Testis (tissue), 2 donors: ENCODE measurements at regions not wholly inside any gene's neighbourhood (a gene's known extent, or its start where the extent isn't known, plus 50 kb on each side); places are given as distances from the start of the nearest gene placed in this dataset.

Experiments
- DNase-seq: peaks from one replicate; pipeline ENCODE4 v3.0.0-alpha.2; 2019
- H3K27ac ChIP-seq, 2 donors: fragments of 200-600 bp; sonication (generic); one replicate each; pipeline ENCODE4 v1.5.1; 2019
- H3K27me3 ChIP-seq: fragments of 200-600 bp; sonication (generic); one replicate; pipeline ENCODE4 v1.5.1; 2019
- H3K36me3 ChIP-seq: fragments of 200-600 bp; sonication (generic); one replicate; pipeline ENCODE4 v1.5.1; 2017; ENCODE audit warnings: low read depth; ENCODE audit errors: missing control alignments
- H3K4me1 ChIP-seq: fragments of 200-600 bp; sonication (generic); one replicate; pipeline ENCODE4 v1.5.1; 2019
- H3K4me3 ChIP-seq, 2 donors: fragments of 200-600 bp; sonication (generic); one replicate each; pipeline ENCODE4 v1.5.1; 2017 to 2019
- H3K9me3 ChIP-seq: fragments of 200-600 bp; sonication (generic); one replicate; pipeline ENCODE4 v1.5.1; 2017
- CTCF ChIP-seq, 3 experiments: fragments of 450-650 bp in 2 of 3; fragments of 200-600 bp in 1 of 3; sonication (generic) in 1 of 3; IDR thresholded peaks; one replicate each; pipeline ENCODE4 v1.5.1; 2016 to 2019; ENCODE audit warnings: antibody characterized with exemption in 3 of 3, mild to moderate bottlenecking in 2 of 3, moderate library complexity in 1 of 3
- POLR2A ChIP-seq: fragments of 450-650 bp; IDR thresholded peaks from one replicate; pipeline ENCODE4 v1.6.1; 2017; ENCODE audit warnings: antibody characterized with exemption, mild to moderate bottlenecking, moderate library complexity
- WGBS, 2 donors: methylation state at CpG; one replicate each; pipeline ENCODE4 v1.1.5; 2018; 5-methylcytosine and 5-hydroxymethylcytosine counted together
- intact Hi-C: fragments of 100-400 bp; cut with DNase I; formaldehyde crosslinking; loops from one replicate; pipeline ENCODE4 v1.15.1; 2023; ENCODE audit warnings: low total_unique reads

- DNase-seq, result no peak
- Histone ChIP-seq H3K4me3 (no peak overlapping the region), H3K4me1 (no peaks in the 10 kb centered on the region), H3K27ac (no peak overlapping the region), H3K36me3 (no peaks in the 10 kb centered on the region), H3K27me3 (no peaks in the 10 kb centered on the region), H3K9me3 (no peaks in the 10 kb centered on the region)
- no peak for TF ChIP-seq CTCF (IDR thresholded peaks at IDR 0.05)
- no peak for TF ChIP-seq POLR2A
- intact Hi-C loops, result no loop called here
- 83% methylated on average over 12 of the region's 12 CpGs for WGBS, 2 donors
Measured at GRCh38 chr10:20616918-20617810, 279.9 kb downstream of the NEBL start.

GRCh38 chr10:20616056-20616671 lies 280.9 kb downstream of the NEBL start:
- intact Hi-C loops, result no loop called here
- Histone ChIP-seq H3K4me3 (no peak overlapping the region), H3K27me3 (no peaks in the 10 kb centered on the region), H3K36me3 (no peaks in the 10 kb centered on the region), H3K27ac (no peak overlapping the region), H3K4me1 (no peaks in the 10 kb centered on the region), H3K9me3 (no peaks in the 10 kb centered on the region)
- DNase-seq, result no peak
- WGBS, 2 donors, result 92 to 95% methylated on average over 3 of the region's 3 CpGs
- TF ChIP-seq CTCF (IDR thresholded peaks at IDR 0.05) (no peak), POLR2A (no peak)

GRCh38 chr10:20615395-20615794 lies 281.7 kb downstream of the NEBL start:
- Histone ChIP-seq H3K9me3 (no peaks in the 10 kb centered on the region), H3K4me1 (no peaks in the 10 kb centered on the region), H3K27ac (no peak overlapping the region), H3K36me3 (no peaks in the 10 kb centered on the region), H3K27me3 (no peaks in the 10 kb centered on the region), H3K4me3 (no peak overlapping the region)
- no peak for DNase-seq
- WGBS, 2 donors, result 83 to 86% methylated on average over 1 of the region's 1 CpG
- intact Hi-C loops, result no loop called here
- TF ChIP-seq POLR2A, result no peak
- TF ChIP-seq CTCF (IDR thresholded peaks at IDR 0.05), result no peak

GRCh38 chr10:20614911-20615310 lies 282.2 kb downstream of the NEBL start:
- Histone ChIP-seq H3K27ac (no peak overlapping the region), H3K4me1 (no peaks in the 10 kb centered on the region), H3K27me3 (no peaks in the 10 kb centered on the region), H3K9me3 (no peaks in the 10 kb centered on the region), H3K36me3 (no peaks in the 10 kb centered on the region), H3K4me3 (no peak overlapping the region)
- no peak for DNase-seq
- 92 to 98% methylated on average over 3 of the region's 3 CpGs for WGBS, 2 donors
- no peak for TF ChIP-seq CTCF (IDR thresholded peaks at IDR 0.05)
- no peak for TF ChIP-seq POLR2A
- intact Hi-C loops, result no loop called here
